ENCODE measurements at regions not wholly inside any gene's neighbourhood (a gene's known extent, or its start where the extent isn't known, plus 50 kb on each side); places are given as distances from the start of the nearest gene placed in this dataset.

DNA sequence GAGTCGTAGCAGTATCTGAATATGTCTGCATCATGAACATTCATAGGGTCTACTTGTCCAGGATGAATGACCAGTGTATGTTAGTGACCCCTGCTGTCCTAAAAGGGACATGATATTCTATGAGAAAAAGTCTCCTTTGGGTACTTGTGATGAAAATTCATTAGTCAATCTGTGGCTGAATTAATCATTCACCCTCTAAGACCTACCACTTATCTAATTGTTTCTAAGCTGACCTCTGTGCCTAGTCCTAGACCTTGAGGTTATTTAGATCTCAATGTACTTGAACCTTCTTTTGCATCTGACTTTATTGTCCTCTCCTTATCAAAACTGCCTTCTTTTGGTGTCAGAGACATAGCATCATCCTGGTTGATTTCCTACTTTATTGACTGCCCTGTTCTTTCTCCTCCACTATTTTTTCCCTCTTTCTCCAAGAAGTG lies 799.3 kb downstream of the DIPK2A start:
- no peak for TF ChIP-seq POLR2AphosphoS5 (IDR thresholded peaks at IDR 0.05)
- TF ChIP-seq, protein P1, sequence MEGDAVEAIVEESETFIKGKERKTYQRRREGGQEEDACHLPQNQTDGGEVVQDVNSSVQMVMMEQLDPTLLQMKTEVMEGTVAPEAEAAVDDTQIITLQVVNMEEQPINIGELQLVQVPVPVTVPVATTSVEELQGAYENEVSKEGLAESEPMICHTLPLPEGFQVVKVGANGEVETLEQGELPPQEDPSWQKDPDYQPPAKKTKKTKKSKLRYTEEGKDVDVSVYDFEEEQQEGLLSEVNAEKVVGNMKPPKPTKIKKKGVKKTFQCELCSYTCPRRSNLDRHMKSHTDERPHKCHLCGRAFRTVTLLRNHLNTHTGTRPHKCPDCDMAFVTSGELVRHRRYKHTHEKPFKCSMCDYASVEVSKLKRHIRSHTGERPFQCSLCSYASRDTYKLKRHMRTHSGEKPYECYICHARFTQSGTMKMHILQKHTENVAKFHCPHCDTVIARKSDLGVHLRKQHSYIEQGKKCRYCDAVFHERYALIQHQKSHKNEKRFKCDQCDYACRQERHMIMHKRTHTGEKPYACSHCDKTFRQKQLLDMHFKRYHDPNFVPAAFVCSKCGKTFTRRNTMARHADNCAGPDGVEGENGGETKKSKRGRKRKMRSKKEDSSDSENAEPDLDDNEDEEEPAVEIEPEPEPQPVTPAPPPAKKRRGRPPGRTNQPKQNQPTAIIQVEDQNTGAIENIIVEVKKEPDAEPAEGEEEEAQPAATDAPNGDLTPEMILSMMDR (IDR thresholded peaks at IDR 0.05) = peak in 1 of 3 donors; percentile 31

Data from breast epithelium (tissue), 3 donors.